ENCODE measurements at regions not wholly inside any gene's neighbourhood (a gene's known extent, or its start where the extent isn't known, plus 50 kb on each side); places are given as distances from the start of the nearest gene placed in this dataset.

GRCh38 chr17:72187556-72187955 lies 66.7 kb downstream of the SOX9 start (continued):
- no peak for TF ChIP-seq AFF4 (CRISPR knock-in tag; IDR thresholded peaks at IDR 0.05; ENCODE audit: borderline replicate concordance)
- no peak for TF ChIP-seq FOXK1 (CRISPR knock-in tag; IDR thresholded peaks at IDR 0.05)
- TF ChIP-seq RORB (CRISPR knock-in tag; IDR thresholded peaks at IDR 0.05) = no peak
- TF ChIP-seq ZNF219 (CRISPR knock-in tag; IDR thresholded peaks at IDR 0.05; ENCODE audit: borderline replicate concordance) = no peak
- no peak for TF ChIP-seq FOXJ3 (CRISPR knock-in tag; IDR thresholded peaks at IDR 0.05; ENCODE audit: borderline replicate concordance)

- CTCF ChIA-PET = no interaction called here
Observed at GRCh38 chr17:72188801-72189200, 68.0 kb downstream of the SOX9 start.

More at GRCh38 chr17:72188801-72189200, 68.0 kb downstream of the SOX9 start:
- H3K36me3 Mint-ChIP-seq = no peaks in the 10 kb centered on the region
- TF ChIP-seq ATF3 (CRISPR knock-in tag; conservative IDR thresholded peaks at IDR 0.05) (no peak), ATF1 (CRISPR knock-in tag; IDR thresholded peaks at IDR 0.05) (no peak), KAT7 (CRISPR knock-in tag; IDR thresholded peaks at IDR 0.05; ENCODE audit: borderline replicate concordance) (no peak), ELF4 (CRISPR knock-in tag; IDR thresholded peaks at IDR 0.05; ENCODE audit: low read depth) (no peak), CREM (CRISPR knock-in tag; IDR thresholded peaks at IDR 0.05) (no peak), E2F5 (CRISPR knock-in tag; IDR thresholded peaks at IDR 0.05) (no peak), ATF6 (CRISPR knock-in tag; IDR thresholded peaks at IDR 0.05) (no peak), FOXP1 (CRISPR knock-in tag; IDR thresholded peaks at IDR 0.05; ENCODE audit: borderline replicate concordance) (no peak), ZSCAN18 (CRISPR knock-in tag; IDR thresholded peaks at IDR 0.05) (no peak), ZNF416 (CRISPR knock-in tag; IDR thresholded peaks at IDR 0.05) (no peak), ARID4B (CRISPR knock-in tag; IDR thresholded peaks at IDR 0.05; ENCODE audit: borderline replicate concordance) (no peak), TCF7 (CRISPR knock-in tag; IDR thresholded peaks at IDR 0.05; ENCODE audit: low read depth) (no peak), NFE2L1 (CRISPR knock-in tag; IDR thresholded peaks at IDR 0.05) (no peak), SMAD4 (CRISPR knock-in tag; IDR thresholded peaks at IDR 0.05) (no peak)
- H3K9me3 Mint-ChIP-seq = 0 out of 2 replicates have a peak, but pooled peaks cover 5% of the 10 kb centered on the region
- ATAC-seq (no peak), DNase-seq (ENCODE audit: low spot score) (no peak)
- H3K27ac Mint-ChIP-seq = no peak overlapping the region
- H3K27me3 Mint-ChIP-seq (ENCODE audit: low read depth) = peaks cover 5% of the 10 kb centered on the region; the same call in 1 of the 2 replicates
- peaks cover 14% of the 10 kb centered on the region for H3K4me1 Mint-ChIP-seq
- POLR2A ChIA-PET = no interaction called here
- no peak overlapping the region for H3K4me3 Mint-ChIP-seq

All from WTC11 (cell line).